NCI-H2227 (cell line): ENCODE measurements at regions not wholly inside any gene's neighbourhood (a gene's known extent, or its start where the extent isn't known, plus 50 kb on each side); places are given as distances from the start of the nearest gene placed in this dataset.

Experiments used
- DNase-seq: peaks from one replicate; lab custom pipeline; 2025; ENCODE audit not compliant: unreplicated experiment; lab: John Stamatoyannopoulos, UW

- DNase-seq: no peak
Observed at GRCh38 chr15:94677202-94677790, 445.9 kb downstream of the MCTP2 start.

- no peak for DNase-seq
Observed at GRCh38 chr15:94682171-94682570, 450.8 kb downstream of the MCTP2 start.

- DNase-seq: no peak
Observed at GRCh38 chr15:94683902-94684301, 452.5 kb downstream of the MCTP2 start.

GRCh38 chr15:94691169-94691568 lies 459.8 kb downstream of the MCTP2 start:
- DNase-seq: no peak

- no peak for DNase-seq
Observed at GRCh38 chr15:94692710-94693109, 461.3 kb downstream of the MCTP2 start.

GRCh38 chr15:94700211-94700610 lies 468.9 kb downstream of the MCTP2 start:
- no peak for DNase-seq

- DNase-seq: no peak
Observed at GRCh38 chr15:94701281-94701985, 470.1 kb downstream of the MCTP2 start.

GRCh38 chr15:94703596-94703995 lies 472.2 kb downstream of the MCTP2 start:
- no peak for DNase-seq

- no peak for DNase-seq
Observed at GRCh38 chr15:94704421-94704820, 473.1 kb downstream of the MCTP2 start.

GRCh38 chr15:94704946-94705345 lies 473.6 kb downstream of the MCTP2 start:
- DNase-seq: no peak

GRCh38 chr15:94709319-94709718 lies 478.0 kb downstream of the MCTP2 start:
- no peak for DNase-seq

GRCh38 chr15:94722024-94722636 lies 490.8 kb downstream of the MCTP2 start:
- no peak for DNase-seq

- DNase-seq: peak; percentile 42
Observed at GRCh38 chr15:94723801-94724200, 492.4 kb downstream of the MCTP2 start.

GRCh38 chr15:94731286-94731685 lies 499.9 kb downstream of the MCTP2 start:
- DNase-seq: no peak

GRCh38 chr15:94734460-94734859 lies 503.1 kb downstream of the MCTP2 start:
- no peak for DNase-seq

GRCh38 chr15:94736236-94736635 lies 504.9 kb downstream of the MCTP2 start:
- peak; percentile 7 for DNase-seq

GRCh38 chr15:94739639-94740038 lies 508.3 kb downstream of the MCTP2 start:
- no peak for DNase-seq

GRCh38 chr15:94740469-94740868 lies 509.1 kb downstream of the MCTP2 start:
- DNase-seq: no peak

GRCh38 chr15:94743668-94744067 lies 512.3 kb downstream of the MCTP2 start:
- DNase-seq: no peak

- DNase-seq: no peak
Observed at GRCh38 chr15:94744080-94744793, 512.9 kb downstream of the MCTP2 start.

- DNase-seq: no peak
Observed at GRCh38 chr15:94745371-94745770, 514.0 kb downstream of the MCTP2 start.

GRCh38 chr15:94747510-94747909 lies 516.1 kb downstream of the MCTP2 start:
- DNase-seq: no peak
